ENCODE measurements at regions not wholly inside any gene's neighbourhood (a gene's known extent, or its start where the extent isn't known, plus 50 kb on each side); places are given as distances from the start of the nearest gene placed in this dataset.
"Not testable (repeated sequence)": the region's sequence is repeated elsewhere in the genome, so short reads cannot be mapped to it uniquely, and the experiment has no call there.

DNA sequence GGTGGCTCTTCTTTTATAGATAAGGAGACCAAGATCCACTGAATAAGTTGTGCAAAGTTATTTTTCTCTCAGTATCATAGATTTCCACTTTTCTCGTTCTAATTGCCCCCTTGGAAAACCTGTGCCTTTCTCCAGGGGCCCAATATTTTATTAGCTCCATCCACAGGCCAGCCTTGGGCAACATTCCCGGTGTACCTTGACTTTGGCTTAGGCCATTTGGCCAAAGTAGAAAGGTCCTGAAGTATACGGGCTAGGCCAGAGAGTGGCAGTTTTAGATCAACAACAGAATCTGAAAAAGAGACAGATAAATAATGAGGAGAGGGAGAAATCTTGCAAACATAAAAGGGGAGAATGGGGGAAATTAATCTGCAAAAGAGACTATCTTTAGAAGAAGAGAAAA, 91.7 kb upstream of the CHMP2B start:
- no peak for ATAC-seq
- Mint-ChIP-seq H3K9me3 (ENCODE audit: insufficient read depth) (no peaks in the 10 kb centered on the region), H3K27me3 (ENCODE audit: low read depth) (no peaks in the 10 kb centered on the region), H3K27ac (no peak overlapping the region), H3K36me3 (ENCODE audit: low read depth) (no peaks in the 10 kb centered on the region), H3K4me1 (ENCODE audit: low read depth) (no peaks in the 10 kb centered on the region), H3K4me3 (no peak overlapping the region)
- POLR2A ChIA-PET: no interaction called here
- CTCF ChIA-PET: no interaction called here
- no peak for DNase-seq

DNA sequence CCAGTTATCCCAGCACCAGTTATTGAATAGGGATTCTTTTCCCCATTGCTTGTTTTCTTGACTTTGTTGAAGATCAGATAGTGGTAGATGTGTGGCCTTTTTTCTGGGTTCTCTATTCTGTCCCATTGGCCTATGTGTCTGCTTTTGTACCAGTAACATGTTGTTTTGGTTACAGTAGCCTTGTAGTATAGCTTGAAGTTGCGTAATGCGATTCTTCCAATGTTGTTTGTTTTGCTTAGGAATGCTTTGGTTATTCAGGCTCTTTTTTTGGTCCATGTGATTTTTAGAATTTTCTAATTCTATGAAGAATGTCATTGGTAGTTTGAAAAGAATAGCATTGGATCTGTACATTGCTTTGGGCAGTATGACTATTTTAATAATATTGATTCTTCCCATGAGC, 94.3 kb upstream of the CHMP2B start:
- POLR2A ChIA-PET: no interaction called here

DNA sequence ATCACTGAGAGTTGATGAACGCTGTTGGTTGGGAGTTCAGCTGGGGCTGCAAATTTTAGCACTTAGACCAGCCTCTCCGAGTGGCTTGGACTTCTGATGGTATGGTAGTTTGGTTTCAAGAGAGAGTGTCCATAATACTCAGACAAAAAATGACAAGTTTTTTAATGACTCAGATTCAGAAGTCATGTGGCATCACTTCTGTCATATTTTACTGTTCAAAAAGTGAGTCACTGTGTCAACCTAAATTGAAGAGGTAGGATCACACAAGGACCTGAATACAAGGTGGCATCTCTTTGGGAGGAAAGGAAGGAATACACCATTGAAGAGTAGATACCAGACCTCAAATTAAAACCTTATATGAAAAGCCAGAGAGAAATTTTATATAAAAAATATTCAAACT, 99.1 kb upstream of the CHMP2B start:
- Mint-ChIP-seq H3K36me3 (ENCODE audit: low read depth) (no peaks in the 10 kb centered on the region), H3K4me1 (ENCODE audit: low read depth) (no peaks in the 10 kb centered on the region), H3K27ac (no peak overlapping the region), H3K9me3 (ENCODE audit: insufficient read depth) (no peaks in the 10 kb centered on the region), H3K4me3 (no peak overlapping the region), H3K27me3 (ENCODE audit: low read depth) (no peaks in the 10 kb centered on the region)
- DNase-seq: no peak
- ATAC-seq: no peak
- ChIA-PET CTCF (no interaction called here), POLR2A (no interaction called here)

More for the DNA sequence above, 94.3 kb upstream of the CHMP2B start:
- H3K27me3 Mint-ChIP-seq (ENCODE audit: low read depth): no peaks in the 10 kb centered on the region
- H3K9me3 Mint-ChIP-seq (ENCODE audit: insufficient read depth): no peaks in the 10 kb centered on the region
- no peak for DNase-seq
- no peak for ATAC-seq
- no peak overlapping the region for H3K27ac Mint-ChIP-seq
- H3K4me3 Mint-ChIP-seq: no peak overlapping the region
- CTCF ChIA-PET: no interaction called here
- no peaks in the 10 kb centered on the region for H3K36me3 Mint-ChIP-seq (ENCODE audit: low read depth)
- H3K4me1 Mint-ChIP-seq (ENCODE audit: low read depth): no peaks in the 10 kb centered on the region

- ChIA-PET POLR2A (no interaction called here), CTCF (no interaction called here)
- DNase-seq: no peak
- H3K27me3 Mint-ChIP-seq (ENCODE audit: low read depth): no peaks in the 10 kb centered on the region
- no peak for ATAC-seq
- no peaks in the 10 kb centered on the region for H3K4me1 Mint-ChIP-seq (ENCODE audit: low read depth)
- H3K9me3 Mint-ChIP-seq (ENCODE audit: insufficient read depth): no peaks in the 10 kb centered on the region
- no peaks in the 10 kb centered on the region for H3K36me3 Mint-ChIP-seq (ENCODE audit: low read depth)
- H3K4me3 Mint-ChIP-seq: no peak overlapping the region
- H3K27ac Mint-ChIP-seq: no peak overlapping the region
Observed at GRCh38 chr3:87127281-87127680, 99.8 kb upstream of the CHMP2B start.

DNA sequence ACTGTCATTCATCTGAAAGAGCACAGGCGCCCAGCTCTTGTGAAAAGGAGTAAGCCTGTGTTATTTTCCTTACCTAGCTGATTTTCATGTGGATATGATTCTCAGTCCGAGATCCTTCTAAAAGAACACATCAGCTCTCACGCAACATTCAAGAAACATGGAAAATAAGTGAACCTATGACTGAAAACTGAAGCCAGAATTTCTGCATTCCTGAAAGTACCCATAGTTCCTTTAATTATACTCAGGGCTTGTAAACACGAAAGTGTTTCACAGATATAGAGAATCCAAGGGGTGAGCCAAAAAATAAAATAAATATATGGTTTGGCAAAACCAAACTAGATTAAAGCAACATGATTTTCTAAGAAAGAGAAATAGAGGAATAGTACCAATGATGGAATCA, 100.8 kb upstream of the CHMP2B start:
- no peak for ATAC-seq
- DNase-seq: no peak
- H3K27ac Mint-ChIP-seq: no peak overlapping the region
- CTCF ChIA-PET: no interaction called here
- no peaks in the 10 kb centered on the region for H3K4me1 Mint-ChIP-seq (ENCODE audit: low read depth)
- no peaks in the 10 kb centered on the region for H3K27me3 Mint-ChIP-seq (ENCODE audit: low read depth)
- no peaks in the 10 kb centered on the region for H3K36me3 Mint-ChIP-seq (ENCODE audit: low read depth)
- H3K9me3 Mint-ChIP-seq (ENCODE audit: insufficient read depth): no peaks in the 10 kb centered on the region
- no peak overlapping the region for H3K4me3 Mint-ChIP-seq
- POLR2A ChIA-PET: no interaction called here

DNA sequence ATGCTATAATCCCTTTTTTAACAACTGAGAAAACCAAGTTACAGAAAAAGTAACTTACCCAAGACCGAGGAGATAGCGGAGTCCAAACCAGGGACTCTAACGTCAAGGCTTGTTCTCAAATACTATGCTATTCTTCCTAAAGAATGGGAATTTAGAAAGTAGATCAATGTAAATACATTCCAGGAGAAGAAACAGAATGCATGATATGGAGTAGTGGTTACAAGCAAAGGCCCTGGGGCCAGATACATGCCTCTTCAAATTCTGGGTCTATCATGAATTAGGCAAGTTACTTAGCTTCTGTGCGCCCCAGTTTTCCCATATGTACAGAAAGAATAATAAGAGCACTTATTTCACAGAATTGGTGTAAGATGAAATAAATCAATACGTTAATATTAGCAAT, 102.0 kb upstream of the CHMP2B start:
- Mint-ChIP-seq H3K27me3 (ENCODE audit: low read depth) (no peaks in the 10 kb centered on the region), H3K36me3 (ENCODE audit: low read depth) (no peaks in the 10 kb centered on the region), H3K4me3 (no peak overlapping the region), H3K27ac (no peak overlapping the region), H3K4me1 (ENCODE audit: low read depth) (no peaks in the 10 kb centered on the region), H3K9me3 (ENCODE audit: insufficient read depth) (no peaks in the 10 kb centered on the region)
- DNase-seq (no peak), ATAC-seq (no peak)
- ChIA-PET CTCF (no interaction called here), POLR2A (no interaction called here)

DNA sequence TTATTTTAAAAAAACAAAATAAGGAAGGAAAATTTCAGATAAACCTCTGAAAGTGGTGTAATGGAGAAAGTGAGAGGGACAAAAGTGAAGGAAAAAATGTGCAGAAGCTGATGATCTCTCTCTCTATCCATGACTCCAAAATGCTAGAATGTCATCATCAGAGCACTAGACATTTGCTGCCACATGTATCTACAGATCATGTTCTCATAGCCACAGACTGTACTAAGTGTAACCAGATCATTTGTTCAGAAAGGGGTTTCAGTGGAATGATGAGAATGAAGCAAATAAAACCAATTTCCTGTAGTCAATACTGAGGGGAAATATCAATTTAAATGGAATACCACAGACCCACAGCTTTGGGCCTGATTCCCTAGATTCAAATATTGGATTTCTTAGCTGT, 104.3 kb upstream of the CHMP2B start:
- H3K27me3 Mint-ChIP-seq (ENCODE audit: low read depth): no peaks in the 10 kb centered on the region
- H3K27ac Mint-ChIP-seq: no peak overlapping the region
- H3K4me1 Mint-ChIP-seq (ENCODE audit: low read depth): no peaks in the 10 kb centered on the region
- POLR2A ChIA-PET: no interaction called here
- no peak for DNase-seq
- CTCF ChIA-PET: no interaction called here
- H3K9me3 Mint-ChIP-seq (ENCODE audit: insufficient read depth): no peaks in the 10 kb centered on the region
- no peak overlapping the region for H3K4me3 Mint-ChIP-seq
- ATAC-seq: no peak
- H3K36me3 Mint-ChIP-seq (ENCODE audit: low read depth): no peaks in the 10 kb centered on the region

DNA sequence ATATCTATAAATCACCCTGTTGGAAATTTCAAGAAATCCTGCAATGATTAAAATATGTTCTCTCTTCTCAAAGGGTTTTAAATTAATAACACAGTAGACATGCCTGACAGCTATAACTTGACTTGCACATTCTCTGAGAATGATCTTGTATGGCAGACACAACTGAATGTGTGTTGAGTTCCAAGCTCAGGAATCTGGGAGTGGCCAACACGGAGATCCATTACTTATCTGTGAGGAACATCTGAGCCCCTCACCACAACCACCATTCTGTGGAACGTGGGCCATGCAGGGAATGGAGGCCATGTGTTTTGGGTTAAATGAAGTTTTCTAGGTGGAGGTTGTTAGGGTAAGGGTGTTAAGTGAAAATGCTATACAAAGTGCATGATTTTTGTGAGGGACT, 105.3 kb upstream of the CHMP2B start:
- ChIA-PET POLR2A (no interaction called here), CTCF (no interaction called here)
- no peak overlapping the region for H3K4me3 Mint-ChIP-seq
- H3K4me1 Mint-ChIP-seq (ENCODE audit: low read depth): no peaks in the 10 kb centered on the region
- DNase-seq (no peak), ATAC-seq (no peak)
- no peaks in the 10 kb centered on the region for H3K27me3 Mint-ChIP-seq (ENCODE audit: low read depth)
- no peaks in the 10 kb centered on the region for H3K9me3 Mint-ChIP-seq (ENCODE audit: insufficient read depth)
- H3K36me3 Mint-ChIP-seq (ENCODE audit: low read depth): no peaks in the 10 kb centered on the region
- H3K27ac Mint-ChIP-seq: no peak overlapping the region

DNA sequence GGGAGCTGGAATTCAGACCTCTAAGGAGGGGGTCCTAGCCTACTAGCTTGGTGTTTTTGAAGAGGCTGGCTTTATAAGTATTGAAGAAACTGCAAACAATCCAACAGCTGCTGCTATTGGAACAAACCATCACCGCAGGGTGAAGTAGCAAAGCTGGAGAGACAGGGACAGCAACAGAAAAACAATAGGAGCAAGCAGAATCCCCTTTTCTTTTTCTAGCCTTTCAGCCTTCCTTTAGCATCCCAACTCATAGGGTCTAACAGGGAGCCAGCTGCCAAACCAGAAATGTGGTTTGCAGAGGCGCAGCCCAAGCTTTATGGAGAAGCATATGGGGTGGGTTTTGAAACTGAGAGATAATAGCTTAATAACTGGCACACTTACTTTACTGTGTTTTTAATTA, 106.2 kb upstream of the CHMP2B start:
- Mint-ChIP-seq H3K4me3 (no peak overlapping the region), H3K36me3 (ENCODE audit: low read depth) (no peaks in the 10 kb centered on the region), H3K27me3 (ENCODE audit: low read depth) (no peaks in the 10 kb centered on the region), H3K9me3 (ENCODE audit: insufficient read depth) (no peaks in the 10 kb centered on the region), H3K27ac (no peak overlapping the region), H3K4me1 (ENCODE audit: low read depth) (no peaks in the 10 kb centered on the region)
- DNase-seq (no peak), ATAC-seq (no peak)
- ChIA-PET CTCF (no interaction called here), POLR2A (no interaction called here)

DNA sequence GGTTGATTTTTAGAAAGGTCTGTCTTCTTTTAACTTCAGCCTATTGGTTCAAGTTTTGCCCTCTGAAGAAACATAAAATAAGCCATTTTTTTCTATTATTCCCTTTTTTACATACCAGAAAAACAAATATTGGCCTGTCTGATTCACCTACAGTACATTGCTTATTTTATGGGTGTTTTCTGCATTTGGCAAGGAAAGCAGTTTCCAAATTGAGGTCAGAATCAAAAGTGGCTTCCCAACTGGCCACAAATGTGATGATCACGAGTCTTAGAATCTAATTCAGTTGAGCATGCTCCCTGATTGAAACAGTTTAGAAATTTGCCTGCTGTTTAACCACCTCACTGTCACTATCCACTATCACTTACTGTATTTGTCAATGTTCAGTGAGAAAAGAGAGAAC, 106.9 kb upstream of the CHMP2B start:
- ChIA-PET POLR2A (no interaction called here), CTCF (no interaction called here)
- no peak overlapping the region for H3K27ac Mint-ChIP-seq

DNA sequence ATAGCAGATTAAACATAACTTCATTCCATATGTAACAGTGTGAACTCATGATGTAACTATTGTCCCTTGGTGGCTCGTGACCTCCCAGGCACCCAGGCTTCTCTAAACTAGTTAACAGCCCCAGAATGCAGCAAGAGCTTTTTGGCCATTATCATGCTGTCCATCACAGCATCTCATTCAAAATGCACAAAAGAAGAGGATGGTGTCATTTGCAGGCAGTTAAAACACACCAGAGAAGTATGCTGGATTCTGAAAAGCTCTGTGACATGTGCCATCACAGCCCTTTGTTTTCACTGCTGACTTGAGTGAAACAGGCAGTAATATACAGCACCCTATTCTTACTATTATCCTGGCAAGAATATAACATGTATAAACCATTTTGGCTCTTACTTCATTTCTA, 117.6 kb upstream of the CHMP2B start:
- CTCF ChIA-PET: no interaction called here
- POLR2A ChIA-PET: no interaction called here
- no peak for ATAC-seq
- H3K36me3 Mint-ChIP-seq (ENCODE audit: low read depth): no peaks in the 10 kb centered on the region
- H3K4me3 Mint-ChIP-seq: no peak overlapping the region
- no peaks in the 10 kb centered on the region for H3K4me1 Mint-ChIP-seq (ENCODE audit: low read depth)
- H3K27me3 Mint-ChIP-seq (ENCODE audit: low read depth): no peaks in the 10 kb centered on the region
- no peaks in the 10 kb centered on the region for H3K9me3 Mint-ChIP-seq (ENCODE audit: insufficient read depth)
- H3K27ac Mint-ChIP-seq: no peak overlapping the region
- no peak for DNase-seq

More for the DNA sequence above, 106.9 kb upstream of the CHMP2B start:
- no peaks in the 10 kb centered on the region for H3K9me3 Mint-ChIP-seq (ENCODE audit: insufficient read depth)
- H3K27me3 Mint-ChIP-seq (ENCODE audit: low read depth): no peaks in the 10 kb centered on the region
- no peak for ATAC-seq
- H3K4me3 Mint-ChIP-seq: no peak overlapping the region
- no peaks in the 10 kb centered on the region for H3K36me3 Mint-ChIP-seq (ENCODE audit: low read depth)
- H3K4me1 Mint-ChIP-seq (ENCODE audit: low read depth): no peaks in the 10 kb centered on the region
- no peak for DNase-seq

DNA sequence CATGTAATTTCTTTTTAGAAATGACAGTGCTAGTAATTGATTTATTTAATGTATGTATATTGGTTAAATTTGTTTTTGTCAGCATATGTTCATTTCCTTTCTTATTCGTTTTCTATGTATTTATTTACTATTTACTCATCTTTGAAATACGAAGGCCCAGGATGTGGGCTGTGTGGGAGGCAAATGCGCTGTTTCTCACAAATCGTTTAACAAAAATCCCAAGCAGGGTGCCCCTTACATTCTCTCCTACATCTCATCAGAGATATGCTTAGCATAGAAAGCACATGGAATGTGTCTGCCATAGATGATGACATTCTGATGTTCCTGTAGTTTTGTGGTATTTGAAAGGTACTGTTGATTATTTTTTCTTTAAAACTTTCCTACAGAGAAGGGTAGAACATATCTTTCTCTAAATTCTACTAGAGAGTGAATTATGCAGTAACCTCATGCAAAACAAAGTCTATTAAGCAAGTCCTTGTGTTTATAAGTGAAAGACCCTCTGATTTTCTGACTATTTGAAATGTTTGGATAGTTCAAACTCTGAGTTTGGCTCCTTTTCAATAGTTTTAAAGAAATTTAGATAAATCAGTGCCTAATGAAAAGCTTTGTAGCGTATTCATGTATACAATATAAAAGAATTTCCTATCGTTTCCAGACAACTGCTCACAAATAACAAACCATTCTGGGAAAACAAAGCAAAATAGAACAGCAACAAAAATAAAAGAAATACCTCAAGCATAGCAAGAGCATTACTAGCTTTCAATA, 111.1 kb upstream of the VGLL3 start:
- POLR2A ChIA-PET: no interaction called here
- H3K27ac Mint-ChIP-seq: no peak overlapping the region
- DNase-seq (no peak), ATAC-seq (no peak)
- CTCF ChIA-PET: no interaction called here
- H3K9me3 Mint-ChIP-seq (ENCODE audit: insufficient read depth): no peaks in the 10 kb centered on the region
- no peaks in the 10 kb centered on the region for H3K36me3 Mint-ChIP-seq (ENCODE audit: low read depth)
- H3K4me3 Mint-ChIP-seq: no peak overlapping the region
- no peaks in the 10 kb centered on the region for H3K4me1 Mint-ChIP-seq (ENCODE audit: low read depth)
- no peaks in the 10 kb centered on the region for H3K27me3 Mint-ChIP-seq (ENCODE audit: low read depth)

DNA sequence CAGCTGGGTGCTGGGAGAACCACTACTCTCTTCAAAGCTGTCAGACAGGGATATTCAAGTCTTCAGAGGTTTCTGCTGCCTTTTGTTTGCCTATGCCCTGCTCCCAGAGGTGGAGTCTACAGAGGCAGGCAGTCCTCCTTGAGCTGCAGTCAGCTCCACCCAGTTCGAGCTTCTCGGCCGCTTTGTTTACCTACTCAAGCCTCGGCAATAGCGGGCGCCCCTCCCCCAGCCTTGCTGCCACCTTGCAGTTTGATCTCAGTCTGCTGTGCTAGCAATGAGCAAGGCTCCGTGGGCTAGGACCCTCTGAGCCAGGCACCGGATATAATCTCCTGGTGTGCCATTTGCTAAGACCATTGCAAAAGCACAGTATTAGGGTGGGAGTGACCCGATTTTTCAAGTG, 106.8 kb upstream of the VGLL3 start:
- POLR2A ChIA-PET: not testable (repeated sequence)

More for the DNA sequence above, 106.8 kb upstream of the VGLL3 start:
- H3K36me3 Mint-ChIP-seq (ENCODE audit: low read depth); ATAC-seq; H3K9me3 Mint-ChIP-seq (ENCODE audit: insufficient read depth); H3K4me3 Mint-ChIP-seq; H3K27ac Mint-ChIP-seq; H3K27me3 Mint-ChIP-seq (ENCODE audit: low read depth); H3K4me1 Mint-ChIP-seq (ENCODE audit: low read depth); CTCF ChIA-PET; DNase-seq: not testable (repeated sequence)

All from activated CD8-positive, alpha-beta T cell treated with anti-CD3 and anti-CD28 coated beads, Interleukin-2, amount 10 ng/mL, durations not matched to agents 7 days and 5 days (primary cell).